ENCODE measurements at regions not wholly inside any gene's neighbourhood (a gene's known extent, or its start where the extent isn't known, plus 50 kb on each side); places are given as distances from the start of the nearest gene placed in this dataset.

DNA sequence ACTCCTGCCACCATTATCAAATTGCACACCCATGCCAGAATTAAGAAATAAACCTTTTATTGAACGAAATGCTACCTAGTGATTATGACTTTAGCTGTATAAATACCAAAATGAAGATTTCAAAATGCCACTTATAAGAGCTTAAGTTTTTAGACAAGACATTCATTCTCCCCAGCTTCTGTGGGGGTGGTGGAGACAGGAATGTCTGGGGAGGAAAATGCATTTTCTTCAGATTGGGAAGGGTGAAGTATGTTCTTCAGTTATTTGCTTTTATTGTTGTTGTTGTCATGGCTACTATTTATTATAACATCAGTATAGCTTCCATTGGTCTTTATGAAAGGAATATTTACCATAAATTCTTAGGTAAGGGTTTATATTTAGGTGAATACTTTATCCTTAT, 132.7 kb upstream of the GMNC start:
- Histone ChIP-seq H4K12ac (ENCODE audit: low read depth, low read length) (no peak overlapping the region), H2BK5ac (ENCODE audit: low read depth, low read length, poor library complexity) (no peak overlapping the region), H3K4me1 (ENCODE audit: control insufficient read depth in 1 of 2, insufficient read depth in 2 of 2, low read length in 2 of 2) (no peaks in the 10 kb centered on the region), H3K27me3 (ENCODE audit: insufficient read depth, low read length) (no peaks in the 10 kb centered on the region), H3K9me3 (ENCODE audit: insufficient read depth, low read depth, low read length) (no peaks in the 10 kb centered on the region), H4K91ac (ENCODE audit: low read depth, low read length) (no peak overlapping the region), H3K27ac (ENCODE audit: low read depth, low read length) (no peak overlapping the region), H2AK5ac (ENCODE audit: low read length) (no peak overlapping the region), H3K4me3 (ENCODE audit: low read depth, low read length) (no peak overlapping the region), H3K79me1 (ENCODE audit: low read length) (no peaks in the 10 kb centered on the region), H2BK12ac (ENCODE audit: low read length) (no peak overlapping the region), H2AFZ (ENCODE audit: insufficient read depth, low read length, poor library complexity) (no peak overlapping the region), H2BK120ac (ENCODE audit: insufficient read depth, low read length, poor library complexity) (no peak overlapping the region), H4K8ac (ENCODE audit: low read depth, low read length) (no peak overlapping the region), H3K14ac (ENCODE audit: low read length) (no peak overlapping the region), H3K18ac (ENCODE audit: low read length) (no peak overlapping the region), H3K23ac (ENCODE audit: low read length) (no peak overlapping the region), H3K79me2 (ENCODE audit: control insufficient read depth, insufficient read depth, low read length, poor library complexity) (no peaks in the 10 kb centered on the region), H3K36me3 (ENCODE audit: control insufficient read depth in 1 of 2, insufficient read depth in 2 of 2, low read length in 2 of 2) (no peaks in the 10 kb centered on the region), H3K4me2 (ENCODE audit: low read length) (no peak overlapping the region), H3K9ac (ENCODE audit: low read length) (no peak overlapping the region), H3K4ac (ENCODE audit: low read depth, low read length) (no peak overlapping the region)
- DNase-seq: no peak
- WGBS (ENCODE audit: extremely low coverage, insufficient coverage, insufficient read length): no CpG with 5 or more reads among the region's 1 CpG

DNA sequence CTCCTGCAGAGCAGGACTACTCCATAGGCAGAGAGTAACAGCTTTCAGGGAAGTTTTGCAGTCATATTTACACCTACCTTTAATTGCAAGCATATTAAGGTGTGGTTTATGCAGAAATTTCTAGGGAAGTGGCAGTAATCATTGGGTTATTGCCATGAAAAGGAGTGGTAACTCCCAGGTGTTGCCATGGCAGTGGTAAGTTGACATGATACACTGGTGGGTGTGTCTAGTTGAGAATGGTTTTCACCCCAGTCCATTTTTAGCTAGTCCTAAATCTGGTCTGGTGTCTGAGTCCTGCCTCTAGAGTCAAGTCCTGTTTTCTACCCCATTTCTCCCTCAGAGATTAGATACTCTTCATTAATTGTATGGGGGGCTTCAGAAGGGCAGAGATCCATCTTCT, 128.4 kb upstream of the GMNC start:
- no peak overlapping the region for H3K4ac ChIP-seq (ENCODE audit: low read depth, low read length)
- H3K18ac ChIP-seq (ENCODE audit: low read length): no peak overlapping the region
- no peaks in the 10 kb centered on the region for H3K79me2 ChIP-seq (ENCODE audit: control insufficient read depth, insufficient read depth, low read length, poor library complexity)
- peaks cover 3% of the 10 kb centered on the region for H3K9me3 ChIP-seq (ENCODE audit: insufficient read depth, low read depth, low read length)
- no peak overlapping the region for H3K14ac ChIP-seq (ENCODE audit: low read length)
- H2BK5ac ChIP-seq (ENCODE audit: low read depth, low read length, poor library complexity): no peak overlapping the region
- no peak overlapping the region for H3K27ac ChIP-seq (ENCODE audit: low read depth, low read length)
- no peak overlapping the region for H4K12ac ChIP-seq (ENCODE audit: low read depth, low read length)
- no peak overlapping the region for H2AFZ ChIP-seq (ENCODE audit: insufficient read depth, low read length, poor library complexity)
- no peak overlapping the region for H3K4me2 ChIP-seq (ENCODE audit: low read length)
- no peak overlapping the region for H2AK5ac ChIP-seq (ENCODE audit: low read length)
- H4K91ac ChIP-seq (ENCODE audit: low read depth, low read length): no peak overlapping the region
- H3K23ac ChIP-seq (ENCODE audit: low read length): no peak overlapping the region
- H3K27me3 ChIP-seq (ENCODE audit: insufficient read depth, low read length): no peaks in the 10 kb centered on the region
- no peak overlapping the region for H3K4me3 ChIP-seq (ENCODE audit: low read depth, low read length)
- H3K79me1 ChIP-seq (ENCODE audit: low read length): no peaks in the 10 kb centered on the region
- no peak overlapping the region for H2BK120ac ChIP-seq (ENCODE audit: insufficient read depth, low read length, poor library complexity)
- no peaks in the 10 kb centered on the region for H3K4me1 ChIP-seq (ENCODE audit: control insufficient read depth in 1 of 2, insufficient read depth in 2 of 2, low read length in 2 of 2)
- H4K8ac ChIP-seq (ENCODE audit: low read depth, low read length): no peak overlapping the region
- H3K9ac ChIP-seq (ENCODE audit: low read length): no peak overlapping the region
- H2BK12ac ChIP-seq (ENCODE audit: low read length): no peak overlapping the region
- no peaks in the 10 kb centered on the region for H3K36me3 ChIP-seq (ENCODE audit: control insufficient read depth in 1 of 2, insufficient read depth in 2 of 2, low read length in 2 of 2)
- no peak for DNase-seq

DNA sequence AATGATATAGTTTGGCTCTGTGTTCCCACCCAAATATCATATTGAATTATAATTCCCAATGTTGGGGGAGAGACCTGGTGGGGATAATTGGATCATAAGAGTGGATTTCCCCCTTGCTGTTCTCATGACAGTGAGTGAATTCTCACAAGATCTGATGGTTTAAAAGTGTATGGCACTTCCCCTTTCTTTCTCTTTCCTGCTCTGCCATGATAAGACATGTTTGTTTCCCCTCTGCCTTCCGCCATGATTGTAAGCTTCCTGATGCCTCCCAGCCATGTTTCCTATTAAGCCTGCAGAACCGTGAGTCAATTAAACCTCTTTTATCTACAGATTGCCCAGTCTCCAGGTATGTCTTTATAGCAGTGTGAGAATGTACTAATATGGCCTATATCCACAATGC, 126.7 kb upstream of the GMNC start:
- no peak overlapping the region for H3K9ac ChIP-seq (ENCODE audit: low read length)
- no peaks in the 10 kb centered on the region for H3K36me3 ChIP-seq (ENCODE audit: control insufficient read depth in 1 of 2, insufficient read depth in 2 of 2, low read length in 2 of 2)
- H4K12ac ChIP-seq (ENCODE audit: low read depth, low read length): no peak overlapping the region
- H3K14ac ChIP-seq (ENCODE audit: low read length): no peak overlapping the region
- H3K9me3 ChIP-seq (ENCODE audit: insufficient read depth, low read depth, low read length): peaks cover 3% of the 10 kb centered on the region
- H2AFZ ChIP-seq (ENCODE audit: insufficient read depth, low read length, poor library complexity): no peak overlapping the region
- no peaks in the 10 kb centered on the region for H3K4me1 ChIP-seq (ENCODE audit: control insufficient read depth in 1 of 2, insufficient read depth in 2 of 2, low read length in 2 of 2)
- no peaks in the 10 kb centered on the region for H3K79me2 ChIP-seq (ENCODE audit: control insufficient read depth, insufficient read depth, low read length, poor library complexity)
- no peak overlapping the region for H3K23ac ChIP-seq (ENCODE audit: low read length)
- DNase-seq: no peak
- H2AK5ac ChIP-seq (ENCODE audit: low read length): no peak overlapping the region
- H2BK5ac ChIP-seq (ENCODE audit: low read depth, low read length, poor library complexity): no peak overlapping the region
- no peak overlapping the region for H4K91ac ChIP-seq (ENCODE audit: low read depth, low read length)
- no peak overlapping the region for H3K4me2 ChIP-seq (ENCODE audit: low read length)
- no peak overlapping the region for H3K4me3 ChIP-seq (ENCODE audit: low read depth, low read length)
- no peak overlapping the region for H3K4ac ChIP-seq (ENCODE audit: low read depth, low read length)
- H2BK120ac ChIP-seq (ENCODE audit: insufficient read depth, low read length, poor library complexity): no peak overlapping the region
- H4K8ac ChIP-seq (ENCODE audit: low read depth, low read length): no peak overlapping the region
- no peak overlapping the region for H3K27ac ChIP-seq (ENCODE audit: low read depth, low read length)
- no peaks in the 10 kb centered on the region for H3K27me3 ChIP-seq (ENCODE audit: insufficient read depth, low read length)
- no CpG with 5 or more reads among the region's 2 CpGs for WGBS (ENCODE audit: extremely low coverage, insufficient coverage, insufficient read length)
- no peak overlapping the region for H3K18ac ChIP-seq (ENCODE audit: low read length)
- no peak overlapping the region for H2BK12ac ChIP-seq (ENCODE audit: low read length)
- H3K79me1 ChIP-seq (ENCODE audit: low read length): no peaks in the 10 kb centered on the region

DNA sequence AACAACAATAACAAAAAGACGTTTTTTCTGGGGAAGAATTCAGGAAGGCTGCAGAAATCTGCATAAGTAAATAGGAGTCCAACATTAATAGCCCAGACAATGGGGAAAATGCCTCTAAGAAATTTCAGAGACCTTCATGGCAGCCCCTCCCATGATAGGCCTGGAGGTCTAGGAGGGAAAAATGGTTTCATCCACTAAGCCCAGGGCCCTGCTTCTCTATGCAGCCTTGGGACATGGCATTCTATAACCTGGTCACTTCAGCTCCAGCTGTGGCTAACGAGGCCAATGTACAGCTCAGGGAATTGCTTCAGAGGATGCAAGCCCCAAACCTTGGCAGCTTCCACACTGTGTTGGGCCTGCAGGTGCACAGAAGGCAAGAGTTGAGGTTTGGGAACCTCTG, 125.6 kb upstream of the GMNC start:
- Histone ChIP-seq H3K14ac (ENCODE audit: low read length) (no peak overlapping the region), H3K4ac (ENCODE audit: low read depth, low read length) (no peak overlapping the region), H3K27me3 (ENCODE audit: insufficient read depth, low read length) (no peaks in the 10 kb centered on the region), H2AFZ (ENCODE audit: insufficient read depth, low read length, poor library complexity) (no peak overlapping the region), H3K23ac (ENCODE audit: low read length) (no peak overlapping the region), H2BK12ac (ENCODE audit: low read length) (no peak overlapping the region), H4K12ac (ENCODE audit: low read depth, low read length) (no peak overlapping the region), H3K9me3 (ENCODE audit: insufficient read depth, low read depth, low read length) (peaks cover 3% of the 10 kb centered on the region), H3K4me2 (ENCODE audit: low read length) (no peak overlapping the region), H2BK5ac (ENCODE audit: low read depth, low read length, poor library complexity) (no peak overlapping the region), H3K36me3 (ENCODE audit: control insufficient read depth in 1 of 2, insufficient read depth in 2 of 2, low read length in 2 of 2) (no peaks in the 10 kb centered on the region), H3K4me3 (ENCODE audit: low read depth, low read length) (no peak overlapping the region), H3K79me1 (ENCODE audit: low read length) (no peaks in the 10 kb centered on the region), H2BK120ac (ENCODE audit: insufficient read depth, low read length, poor library complexity) (no peak overlapping the region), H3K27ac (ENCODE audit: low read depth, low read length) (no peak overlapping the region), H3K4me1 (ENCODE audit: control insufficient read depth in 1 of 2, insufficient read depth in 2 of 2, low read length in 2 of 2) (no peaks in the 10 kb centered on the region), H3K79me2 (ENCODE audit: control insufficient read depth, insufficient read depth, low read length, poor library complexity) (no peaks in the 10 kb centered on the region), H4K91ac (ENCODE audit: low read depth, low read length) (no peak overlapping the region), H3K9ac (ENCODE audit: low read length) (no peak overlapping the region), H3K18ac (ENCODE audit: low read length) (no peak overlapping the region), H4K8ac (ENCODE audit: low read depth, low read length) (no peak overlapping the region), H2AK5ac (ENCODE audit: low read length) (no peak overlapping the region)
- no CpG with 5 or more reads among the region's 2 CpGs for WGBS (ENCODE audit: extremely low coverage, insufficient coverage, insufficient read length)
- DNase-seq: no peak
